ENCODE measurements at regions not wholly inside any gene's neighbourhood (a gene's known extent, or its start where the extent isn't known, plus 50 kb on each side); places are given as distances from the start of the nearest gene placed in this dataset.

DNA sequence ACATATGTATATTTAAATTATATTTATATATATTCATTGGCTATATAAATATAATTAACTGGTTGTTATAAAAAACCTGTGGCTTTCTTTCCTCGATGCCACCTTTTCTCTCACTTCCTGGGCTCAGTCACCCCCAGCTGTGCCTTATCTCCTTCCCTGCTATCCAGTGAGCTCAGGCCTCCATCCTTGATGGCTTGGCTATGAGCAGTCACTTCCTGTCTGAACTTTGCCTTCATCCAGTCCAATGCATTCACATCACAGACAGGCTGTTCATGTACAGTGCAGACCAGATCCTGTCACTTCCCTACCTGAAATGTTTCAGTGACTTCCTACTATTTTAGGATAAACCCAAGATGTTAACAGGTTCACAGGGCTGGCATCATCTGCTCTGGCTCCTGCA is 115.3 kb upstream of the PRB2 start:
- Histone ChIP-seq H3K27ac (no peak overlapping the region), H3K36me3 (ENCODE audit: insufficient read depth, low read length) (no peaks in the 10 kb centered on the region), H3K9me3 (ENCODE audit: low read depth, low read length) (no peaks in the 10 kb centered on the region), H3K9ac (ENCODE audit: insufficient read length) (no peak overlapping the region), H3K4me3 (no peak overlapping the region)
- no peak for TF ChIP-seq EZH2 (IDR thresholded peaks at IDR 0.05)
- no peak for TF ChIP-seq POLR2AphosphoS5 (IDR thresholded peaks at IDR 0.05; ENCODE audit: borderline replicate concordance, low read depth, low read length)
- TF ChIP-seq FOXP2 (optimal IDR thresholded peaks at IDR 0.05; ENCODE audit: control extremely low read depth, extremely low read length, insufficient read depth) = no peak
- DNase-seq (ENCODE audit: low read depth, low spot score) = no peak

DNA sequence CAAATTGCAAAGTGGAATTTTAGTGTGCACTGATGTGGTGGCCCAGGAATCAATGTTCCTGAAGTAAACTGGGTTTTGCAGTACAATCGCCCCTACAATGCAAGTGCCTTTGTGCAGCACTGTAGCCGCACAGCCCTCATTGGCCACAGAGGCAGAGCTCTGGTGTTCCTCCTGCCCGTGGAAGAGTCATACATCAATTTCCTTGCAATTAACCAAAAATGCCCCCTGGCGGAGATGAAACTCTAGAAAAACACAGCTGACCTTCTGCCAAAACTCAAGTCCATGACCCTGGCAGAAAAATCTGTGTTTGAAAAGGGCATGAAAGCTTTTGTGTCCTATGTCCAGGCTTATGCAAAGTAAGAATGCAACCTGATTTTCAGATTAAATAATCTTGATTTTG is 117.9 kb upstream of the PRB2 start:
- no peak overlapping the region for H3K27ac ChIP-seq
- H3K9me3 ChIP-seq (ENCODE audit: low read depth, low read length) = no peaks in the 10 kb centered on the region
- DNase-seq (ENCODE audit: low read depth, low spot score) = no peak
- H3K36me3 ChIP-seq (ENCODE audit: insufficient read depth, low read length) = no peaks in the 10 kb centered on the region
- TF ChIP-seq FOXP2 (optimal IDR thresholded peaks at IDR 0.05; ENCODE audit: control extremely low read depth, extremely low read length, insufficient read depth) (no peak), POLR2AphosphoS5 (IDR thresholded peaks at IDR 0.05; ENCODE audit: borderline replicate concordance, low read depth, low read length) (no peak), EZH2 (IDR thresholded peaks at IDR 0.05) (no peak)
- no peak overlapping the region for H3K4me3 ChIP-seq
- H3K9ac ChIP-seq (ENCODE audit: insufficient read length) = no peak overlapping the region

DNA sequence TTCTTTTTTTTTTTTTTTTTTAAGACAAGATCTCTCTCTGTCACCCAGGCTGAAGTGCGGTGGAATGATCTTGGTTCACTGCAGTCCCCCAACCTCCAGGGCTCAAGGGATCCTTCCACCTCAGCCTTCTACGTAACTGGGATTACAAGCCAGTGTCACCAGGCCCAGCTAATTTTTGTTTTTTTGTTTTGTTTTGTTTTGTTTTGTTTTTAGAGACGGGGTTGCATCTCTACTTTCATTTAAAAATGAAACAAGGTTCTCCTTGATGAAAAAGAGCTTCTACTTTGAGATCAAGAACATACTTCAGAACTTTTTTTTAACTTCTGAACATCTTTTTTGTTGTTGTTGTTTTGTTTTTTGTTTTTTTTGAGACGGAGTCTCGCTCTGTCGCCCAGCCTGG is 121.7 kb upstream of the PRB2 start:
- no peaks in the 10 kb centered on the region for H3K36me3 ChIP-seq (ENCODE audit: insufficient read depth, low read length)
- H3K27ac ChIP-seq = no peak overlapping the region
- no peak for TF ChIP-seq FOXP2 (optimal IDR thresholded peaks at IDR 0.05; ENCODE audit: control extremely low read depth, extremely low read length, insufficient read depth)
- no peak for TF ChIP-seq POLR2AphosphoS5 (IDR thresholded peaks at IDR 0.05; ENCODE audit: borderline replicate concordance, low read depth, low read length)
- no peak for TF ChIP-seq EZH2 (IDR thresholded peaks at IDR 0.05)
- no peaks in the 10 kb centered on the region for H3K9me3 ChIP-seq (ENCODE audit: low read depth, low read length)
- H3K4me3 ChIP-seq = no peak overlapping the region
- H3K9ac ChIP-seq (ENCODE audit: insufficient read length) = no peak overlapping the region
- no peak for DNase-seq (ENCODE audit: low read depth, low spot score)

DNA sequence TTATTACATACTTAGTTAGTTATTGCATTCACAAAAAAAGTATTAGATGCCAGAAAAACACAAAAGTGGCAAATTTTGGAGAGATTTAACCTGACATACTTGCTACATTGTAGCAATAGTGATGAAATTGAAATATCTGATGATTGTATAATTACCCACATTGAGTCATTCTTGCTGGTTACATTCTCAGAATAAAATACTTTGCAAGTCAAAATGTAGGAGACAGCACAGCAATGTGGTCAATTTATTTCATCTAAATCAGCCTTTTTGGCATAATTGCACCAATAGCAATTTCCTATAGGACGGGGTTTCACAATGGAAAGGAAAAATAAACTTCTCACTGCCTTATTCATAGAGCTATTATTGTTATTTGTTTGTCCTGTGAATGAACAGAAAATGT is 125.0 kb upstream of the ETV6 start:
- no peak overlapping the region for H3K27ac ChIP-seq
- TF ChIP-seq POLR2AphosphoS5 (IDR thresholded peaks at IDR 0.05; ENCODE audit: borderline replicate concordance, low read depth, low read length) = no peak
- no peak for TF ChIP-seq FOXP2 (optimal IDR thresholded peaks at IDR 0.05; ENCODE audit: control extremely low read depth, extremely low read length, insufficient read depth)
- TF ChIP-seq EZH2 (IDR thresholded peaks at IDR 0.05) = no peak
- H3K4me3 ChIP-seq = no peak overlapping the region
- H3K9me3 ChIP-seq (ENCODE audit: low read depth, low read length) = no peaks in the 10 kb centered on the region
- no peak for DNase-seq (ENCODE audit: low read depth, low spot score)
- no peaks in the 10 kb centered on the region for H3K36me3 ChIP-seq (ENCODE audit: insufficient read depth, low read length)
- no peak overlapping the region for H3K9ac ChIP-seq (ENCODE audit: insufficient read length)

DNA sequence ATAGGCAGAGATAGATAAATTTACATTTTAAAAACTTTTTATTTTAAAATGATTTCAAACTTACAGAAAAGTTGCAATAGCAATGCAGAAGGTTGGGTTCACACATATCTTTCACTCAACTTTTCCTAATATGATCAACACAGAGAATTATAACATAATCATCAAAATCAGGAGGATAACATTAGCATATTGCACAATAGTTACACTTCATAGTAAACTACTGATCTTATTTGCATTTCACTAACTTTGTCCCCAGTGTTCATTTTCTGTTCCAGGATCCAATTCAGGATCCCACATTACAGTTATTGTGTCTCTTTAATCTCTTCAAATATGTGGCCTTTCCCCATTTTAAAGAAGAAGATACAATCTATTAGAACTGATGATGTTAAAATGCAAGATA is 115.4 kb upstream of the ETV6 start:
- Histone ChIP-seq H3K4me3 (no peak overlapping the region), H3K36me3 (ENCODE audit: insufficient read depth, low read length) (no peaks in the 10 kb centered on the region), H3K9me3 (ENCODE audit: low read depth, low read length) (no peaks in the 10 kb centered on the region), H3K27ac (no peak overlapping the region), H3K9ac (ENCODE audit: insufficient read length) (no peak overlapping the region)
- DNase-seq (ENCODE audit: low read depth, low spot score) = no peak
- TF ChIP-seq EZH2 (IDR thresholded peaks at IDR 0.05) (no peak), FOXP2 (optimal IDR thresholded peaks at IDR 0.05; ENCODE audit: control extremely low read depth, extremely low read length, insufficient read depth) (no peak), POLR2AphosphoS5 (IDR thresholded peaks at IDR 0.05; ENCODE audit: borderline replicate concordance, low read depth, low read length) (no peak)

DNA sequence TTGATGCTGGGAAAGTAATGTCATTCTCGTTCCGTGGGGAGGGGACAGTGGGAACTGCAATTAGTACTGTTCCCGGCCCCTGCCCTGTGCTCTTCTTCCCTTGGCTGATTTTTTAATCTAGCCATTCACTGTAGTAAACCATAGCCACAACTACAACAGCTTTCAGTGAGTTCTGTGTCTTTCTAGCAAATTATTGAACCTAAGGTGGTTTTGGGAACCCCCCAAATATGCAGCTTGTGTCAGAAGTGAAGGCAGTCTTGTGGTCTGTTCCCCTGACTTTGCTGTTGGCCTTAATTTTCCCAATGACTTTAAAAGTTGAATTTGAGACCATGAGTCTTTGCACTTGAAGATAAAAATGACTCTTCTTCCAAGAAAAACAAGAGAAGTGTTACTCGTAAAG is 114.3 kb upstream of the ETV6 start:
- DNase-seq (ENCODE audit: low read depth, low spot score) = no peak
- Histone ChIP-seq H3K27ac (no peak overlapping the region), H3K9me3 (ENCODE audit: low read depth, low read length) (no peaks in the 10 kb centered on the region), H3K9ac (ENCODE audit: insufficient read length) (no peak overlapping the region), H3K36me3 (ENCODE audit: insufficient read depth, low read length) (no peaks in the 10 kb centered on the region), H3K4me3 (no peak overlapping the region)
- no peak for TF ChIP-seq POLR2AphosphoS5 (IDR thresholded peaks at IDR 0.05; ENCODE audit: borderline replicate concordance, low read depth, low read length)
- no peak for TF ChIP-seq FOXP2 (optimal IDR thresholded peaks at IDR 0.05; ENCODE audit: control extremely low read depth, extremely low read length, insufficient read depth)
- TF ChIP-seq EZH2 (IDR thresholded peaks at IDR 0.05) = no peak

DNA sequence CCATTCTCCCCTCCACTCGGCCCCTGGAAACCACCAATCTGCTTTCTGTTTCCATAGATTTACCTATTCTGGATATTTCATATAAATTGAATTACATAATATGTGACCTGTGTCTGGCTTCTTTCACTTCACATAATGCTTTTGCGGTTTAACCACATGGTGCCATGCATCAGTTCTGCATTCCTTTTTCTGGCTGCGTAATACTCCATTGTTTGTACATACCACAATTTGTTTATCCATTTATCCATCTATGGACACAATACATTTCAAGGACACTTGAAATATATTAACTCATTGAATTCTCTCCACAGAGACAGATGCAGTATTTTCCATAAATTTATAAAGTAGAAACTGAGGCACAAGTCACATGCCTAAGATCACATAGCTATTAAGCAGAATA is 110.3 kb upstream of the ETV6 start:
- no peak for DNase-seq (ENCODE audit: low read depth, low spot score)
- H3K4me3 ChIP-seq = no peak overlapping the region
- no peaks in the 10 kb centered on the region for H3K36me3 ChIP-seq (ENCODE audit: insufficient read depth, low read length)
- TF ChIP-seq FOXP2 (optimal IDR thresholded peaks at IDR 0.05; ENCODE audit: control extremely low read depth, extremely low read length, insufficient read depth) = no peak
- H3K27ac ChIP-seq = no peak overlapping the region
- no peaks in the 10 kb centered on the region for H3K9me3 ChIP-seq (ENCODE audit: low read depth, low read length)
- H3K9ac ChIP-seq (ENCODE audit: insufficient read length) = no peak overlapping the region

DNA sequence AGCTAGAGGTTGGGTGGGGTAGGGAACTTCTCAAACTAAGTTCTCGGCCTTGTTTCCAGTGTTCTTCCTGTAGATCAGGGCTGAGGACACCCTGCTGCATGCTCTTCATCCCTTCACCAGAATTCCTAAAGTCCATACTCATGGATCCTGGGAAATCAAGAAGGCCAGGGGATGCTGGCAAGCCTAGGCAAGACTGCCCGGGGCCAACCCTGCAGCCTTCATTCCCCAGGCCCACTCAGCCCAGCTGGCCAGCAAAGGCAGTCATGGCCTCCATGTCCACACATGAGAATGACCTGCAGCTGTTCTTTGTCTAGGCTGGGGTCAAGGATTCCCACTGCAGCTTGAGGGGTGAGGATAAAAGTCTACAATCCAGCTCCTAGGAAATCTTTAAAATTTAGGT is 109.3 kb upstream of the ETV6 start:
- Histone ChIP-seq H3K4me3 (no peak overlapping the region), H3K9me3 (ENCODE audit: low read depth, low read length) (no peaks in the 10 kb centered on the region), H3K9ac (ENCODE audit: insufficient read length) (no peak overlapping the region), H3K36me3 (ENCODE audit: insufficient read depth, low read length) (no peaks in the 10 kb centered on the region), H3K27ac (no peak overlapping the region)
- TF ChIP-seq EZH2 (IDR thresholded peaks at IDR 0.05) (no peak), POLR2AphosphoS5 (IDR thresholded peaks at IDR 0.05; ENCODE audit: borderline replicate concordance, low read depth, low read length) (no peak), FOXP2 (optimal IDR thresholded peaks at IDR 0.05; ENCODE audit: control extremely low read depth, extremely low read length, insufficient read depth) (no peak)
- DNase-seq (ENCODE audit: low read depth, low spot score) = no peak

DNA sequence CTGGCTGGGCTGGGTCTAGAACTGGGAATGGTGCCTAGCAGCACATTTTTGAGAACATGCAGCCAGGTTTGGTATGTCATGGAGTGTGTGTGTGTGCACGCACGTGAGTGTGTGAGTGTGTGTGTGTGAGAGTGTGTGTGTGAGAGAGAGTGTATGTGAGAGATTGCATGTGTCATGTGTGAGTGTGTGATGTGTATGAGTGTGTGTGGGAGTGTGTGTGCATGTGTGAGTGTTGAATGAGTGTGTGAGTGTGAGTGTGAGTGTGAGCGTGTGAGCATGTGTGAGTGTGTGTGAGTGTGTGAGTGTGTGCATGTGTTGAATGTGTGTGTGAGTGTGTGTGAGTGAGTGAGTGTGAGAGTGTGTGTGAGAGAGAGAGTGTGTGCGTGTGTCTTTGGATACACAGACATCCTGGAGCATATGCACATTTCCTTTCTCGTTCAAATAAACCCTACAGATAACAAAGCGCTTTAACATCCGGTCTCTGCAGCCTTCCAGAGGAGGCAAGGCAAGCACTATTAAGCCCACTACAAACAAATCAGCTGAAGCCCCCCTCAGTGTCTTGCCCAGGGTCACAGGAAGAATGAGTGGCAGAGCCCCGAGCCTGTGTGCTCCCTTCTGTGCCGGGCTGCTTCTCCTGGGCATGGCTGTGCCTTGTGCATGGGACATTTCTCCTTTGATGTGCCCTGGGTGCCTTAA is 108.7 kb upstream of the ETV6 start:
- H3K9ac ChIP-seq (ENCODE audit: insufficient read length) = no peak overlapping the region
- no peaks in the 10 kb centered on the region for H3K9me3 ChIP-seq (ENCODE audit: low read depth, low read length)
- H3K27ac ChIP-seq = no peak overlapping the region
- H3K4me3 ChIP-seq = no peak overlapping the region
- no peak for TF ChIP-seq POLR2AphosphoS5 (IDR thresholded peaks at IDR 0.05; ENCODE audit: borderline replicate concordance, low read depth, low read length)
- TF ChIP-seq EZH2 (IDR thresholded peaks at IDR 0.05) = no peak
- TF ChIP-seq FOXP2 (optimal IDR thresholded peaks at IDR 0.05; ENCODE audit: control extremely low read depth, extremely low read length, insufficient read depth) = no peak
- no peak for DNase-seq (ENCODE audit: low read depth, low spot score)
- no peaks in the 10 kb centered on the region for H3K36me3 ChIP-seq (ENCODE audit: insufficient read depth, low read length)
